Upper lobe of left lung (tissue), 4 donors: ENCODE measurements at regions not wholly inside any gene's neighbourhood (a gene's known extent, or its start where the extent isn't known, plus 50 kb on each side); places are given as distances from the start of the nearest gene placed in this dataset.

Experiments
- CTCF ChIP-seq, 6 experiments: fragments of 450-650 bp in 4 of 6; fragments of 200-600 bp in 2 of 6; sonication (generic) in 2 of 6; IDR thresholded peaks; one replicate each; pipeline ENCODE4 v1.5.1; 2016 to 2019; ENCODE audit warnings: antibody characterized with exemption in 6 of 6
- EP300 ChIP-seq, 4 donors: sonication (generic); formaldehyde crosslinking; IDR thresholded peaks; one replicate each; pipeline ENCODE4 v1.5.1; 2017; ENCODE audit warnings: antibody characterized with exemption in 4 of 4, control low read depth in 2 of 4
- POLR2A ChIP-seq, 4 donors: fragments of 450-650 bp; IDR thresholded peaks; one replicate each; pipeline ENCODE4 v1.5.1; 2016 to 2017; ENCODE audit warnings: antibody characterized with exemption in 4 of 4, mild to moderate bottlenecking in 2 of 4
- POLR2AphosphoS5 ChIP-seq, 2 donors: sonication (generic); formaldehyde crosslinking; IDR thresholded peaks; one replicate each; pipeline ENCODE4 v1.5.1; 2017; ENCODE audit warnings: antibody characterized with exemption in 2 of 2

DNA sequence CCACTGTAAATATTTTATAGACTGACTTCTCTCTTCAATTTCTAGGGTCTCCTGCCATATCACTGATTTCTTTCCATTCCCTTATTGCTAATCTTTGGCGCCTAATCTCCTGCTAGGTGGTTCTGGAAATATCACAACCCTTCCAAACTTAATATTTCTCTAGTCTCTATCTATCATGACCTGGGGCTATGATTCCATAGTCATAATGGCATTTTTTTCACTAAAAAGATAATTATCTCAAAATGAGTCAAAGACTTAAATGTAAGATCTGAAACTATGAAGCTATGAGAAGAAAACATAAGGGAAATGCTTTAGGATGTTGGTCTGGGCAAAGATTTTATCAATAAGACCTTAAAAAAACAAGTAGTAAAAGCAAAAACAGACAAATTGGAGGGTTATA, 74.2 kb downstream of the LEPR start:
- TF ChIP-seq EP300 (IDR thresholded peaks at IDR 0.05): no peak
- no peak for TF ChIP-seq CTCF (IDR thresholded peaks at IDR 0.05)
- TF ChIP-seq POLR2AphosphoS5 (IDR thresholded peaks at IDR 0.05): no peak
- no peak for TF ChIP-seq POLR2A (IDR thresholded peaks at IDR 0.05)
